GM19395 (cell line): ENCODE measurements at regions not wholly inside any gene's neighbourhood (a gene's known extent, or its start where the extent isn't known, plus 50 kb on each side); places are given as distances from the start of the nearest gene placed in this dataset.
"Not testable (repeated sequence)": the region's sequence is repeated elsewhere in the genome, so short reads cannot be mapped to it uniquely, and the experiment has no call there.

Experiments used
- ATAC-seq: cut with Tn5 transposase; IDR thresholded peaks from one replicate; pipeline ENCODE4 v1.9.1; 2021; ENCODE audit warnings: mild to moderate bottlenecking, moderate library complexity; ENCODE audit not compliant: unreplicated experiment

DNA sequence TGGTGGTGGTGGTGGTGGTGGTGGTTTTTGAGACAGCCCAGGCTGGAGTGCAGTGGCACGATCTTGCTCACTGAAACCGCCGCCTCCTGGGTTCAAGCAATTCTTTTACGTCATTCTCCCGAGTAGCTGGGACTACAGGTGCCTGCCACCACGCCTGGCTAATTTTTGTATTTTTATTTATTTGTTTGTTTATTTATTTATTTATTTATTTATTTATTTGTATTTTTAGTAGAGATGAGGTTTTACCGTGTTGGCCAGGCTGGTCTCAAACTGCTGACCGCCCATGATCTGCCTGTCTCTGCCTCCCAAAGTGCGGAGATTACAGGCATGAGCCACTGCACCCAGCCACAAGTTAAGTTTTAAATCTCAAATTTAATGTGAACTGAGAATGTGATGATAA lies 126.5 kb downstream of the PCDH18 start:
- not testable (repeated sequence) for ATAC-seq

DNA sequence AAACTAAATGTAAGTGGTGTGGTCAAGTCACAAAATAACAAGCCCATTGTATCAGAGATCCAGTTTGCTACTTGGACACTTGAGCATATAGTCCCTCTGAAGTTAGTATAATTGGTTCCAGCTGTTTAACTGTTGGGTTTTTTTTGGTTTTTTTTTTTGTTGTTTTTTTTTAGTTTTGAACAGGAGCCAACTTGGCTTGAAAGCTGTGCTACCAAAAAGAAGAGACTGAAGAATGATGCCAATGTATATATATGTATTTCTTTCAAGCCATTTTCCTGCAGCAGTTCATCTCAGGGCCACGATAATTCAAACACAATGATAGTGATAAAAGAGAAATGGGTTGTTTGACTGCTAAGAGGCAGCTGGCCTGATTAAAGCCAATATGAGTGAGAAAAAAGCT lies 138.3 kb downstream of the PCDH18 start:
- no peak for ATAC-seq

DNA sequence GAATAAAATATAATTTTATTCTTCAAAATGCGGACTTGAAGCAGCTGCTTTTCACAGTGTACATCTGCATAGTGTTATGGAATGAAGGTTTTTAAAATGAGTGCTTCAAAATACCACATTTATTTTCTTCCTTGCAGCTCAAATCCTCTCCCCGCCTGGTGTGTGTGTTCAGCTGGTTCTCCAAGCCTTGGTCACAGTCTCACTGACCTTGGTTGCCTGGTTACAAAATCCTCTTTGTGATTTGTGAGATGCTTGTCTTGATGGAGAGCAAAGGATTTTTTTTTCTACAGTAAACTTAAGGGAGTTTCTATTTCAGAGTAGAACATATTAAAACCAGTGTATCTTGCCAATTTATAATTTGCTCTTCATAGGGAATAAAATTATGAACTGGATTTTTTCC lies 139.2 kb downstream of the PCDH18 start:
- no peak for ATAC-seq

DNA sequence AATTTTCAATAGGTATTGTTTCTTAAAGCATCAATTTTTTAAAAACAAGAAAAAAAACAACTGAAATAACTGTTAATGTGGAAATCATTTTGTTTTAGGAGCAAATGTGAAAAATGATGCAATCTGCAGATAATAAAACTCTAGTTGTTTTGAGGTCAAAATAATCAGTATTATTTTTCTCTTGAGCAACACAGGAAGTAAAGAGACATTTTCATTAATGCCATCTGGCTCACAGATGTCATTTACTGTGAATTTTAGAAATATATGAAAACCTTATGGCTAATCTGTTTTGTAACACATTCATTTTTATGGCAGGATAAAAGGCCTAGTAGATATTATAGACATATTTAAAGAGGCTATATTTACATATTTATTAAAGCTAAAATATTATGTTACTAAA lies 141.6 kb downstream of the PCDH18 start:
- ATAC-seq, result no peak

DNA sequence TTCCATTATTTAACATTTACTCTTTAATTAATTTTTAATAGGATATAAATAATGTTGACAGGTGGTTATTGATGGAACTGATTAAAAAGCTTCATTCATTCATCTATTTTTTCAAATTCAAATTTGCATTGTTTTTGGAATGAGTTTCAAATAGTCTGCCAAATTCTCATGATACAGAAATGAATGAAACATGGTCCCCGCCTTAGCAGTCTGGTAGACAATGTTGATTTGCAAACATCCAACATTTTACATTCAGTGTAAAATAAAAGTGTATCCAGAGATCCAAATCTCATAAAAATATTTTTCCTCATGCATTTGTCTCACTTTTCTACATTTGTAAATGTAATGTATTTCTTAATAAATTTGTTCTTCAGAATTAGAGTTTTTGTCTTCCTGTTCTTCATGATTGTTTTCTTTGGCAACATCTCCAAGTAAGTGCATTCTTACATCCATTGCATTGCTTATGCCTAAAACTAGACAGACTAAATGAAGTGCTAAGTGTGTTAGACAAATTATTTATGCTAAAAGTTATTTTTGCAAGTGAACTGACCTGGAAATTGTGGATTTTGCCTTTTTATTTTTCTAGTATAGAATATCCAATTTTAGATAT lies 142.3 kb downstream of the PCDH18 start:
- no peak for ATAC-seq

DNA sequence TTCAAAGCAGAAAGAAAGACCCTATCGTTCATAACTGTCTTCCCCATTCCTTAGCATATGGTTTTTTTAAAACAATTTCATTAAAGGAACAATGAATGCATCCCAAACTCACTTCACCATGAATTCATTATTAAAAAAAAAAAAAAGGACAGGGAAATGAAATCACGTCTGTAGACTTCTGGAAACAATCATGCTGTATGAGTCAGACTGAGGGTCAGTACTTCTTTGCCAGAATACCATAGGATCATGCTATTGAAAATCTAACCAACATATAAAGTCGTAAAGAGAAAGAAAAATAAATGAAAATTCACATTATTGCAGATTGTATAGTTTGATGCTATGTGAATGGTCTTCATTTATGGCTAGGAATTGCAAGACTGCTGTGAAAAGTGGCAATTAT lies 144.4 kb downstream of the PCDH18 start:
- ATAC-seq, result no peak

DNA sequence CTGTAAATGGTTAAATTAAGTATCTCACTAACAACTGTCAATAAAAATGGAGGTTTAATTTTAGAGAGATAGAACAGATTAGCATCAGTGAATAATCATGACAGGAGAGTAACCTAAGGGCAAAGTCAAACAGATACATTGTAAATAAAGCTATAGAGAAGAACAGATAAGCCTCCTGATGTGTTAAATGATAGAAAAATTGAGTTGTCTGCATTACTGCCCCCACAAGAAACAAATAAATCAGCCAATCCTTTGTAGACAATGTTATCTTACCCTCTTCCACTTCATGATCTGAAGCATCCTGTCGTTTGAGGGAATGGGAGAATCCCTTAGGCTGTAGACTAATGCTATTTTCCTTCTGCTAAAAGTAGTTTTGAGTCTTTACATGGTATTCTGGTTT lies 147.8 kb downstream of the PCDH18 start:
- no peak for ATAC-seq

DNA sequence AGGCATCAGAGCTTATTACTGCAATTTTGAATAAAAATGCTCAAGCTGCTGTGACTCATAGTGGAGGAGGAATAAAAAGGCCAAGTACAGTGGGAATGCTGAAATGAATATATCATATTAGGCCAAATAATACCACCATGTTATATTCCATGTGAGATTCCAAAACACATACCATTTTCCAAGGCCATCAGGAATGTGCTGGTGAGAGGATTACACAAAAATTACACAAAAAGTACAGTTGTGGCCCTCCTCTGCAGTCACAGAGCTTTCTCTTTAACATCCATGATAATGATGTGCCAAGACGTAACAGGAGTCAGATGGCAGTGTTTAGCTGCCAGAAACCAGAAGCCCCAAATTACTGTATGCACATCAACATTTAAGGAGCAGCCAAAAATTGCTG lies 153.5 kb downstream of the PCDH18 start:
- ATAC-seq, result no peak

DNA sequence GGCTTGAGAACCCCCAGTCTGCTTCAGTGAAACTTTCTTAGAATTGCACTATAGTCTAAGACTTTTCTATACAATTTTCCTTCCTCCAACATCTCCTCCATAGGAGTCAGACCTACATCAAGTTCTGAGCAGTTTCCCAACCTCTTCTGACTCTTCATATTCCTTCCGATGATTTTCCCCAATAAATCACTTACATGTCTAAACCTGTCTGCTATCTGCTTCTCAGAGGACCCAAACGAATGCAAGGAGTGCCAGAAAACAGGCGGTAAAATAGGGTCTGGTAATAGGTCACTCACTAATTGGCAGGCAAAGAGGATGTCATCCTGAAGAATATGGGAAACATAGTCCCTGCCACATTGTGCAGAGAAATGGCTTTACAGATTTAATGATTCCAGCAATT lies 153.9 kb downstream of the PCDH18 start:
- no peak for ATAC-seq

DNA sequence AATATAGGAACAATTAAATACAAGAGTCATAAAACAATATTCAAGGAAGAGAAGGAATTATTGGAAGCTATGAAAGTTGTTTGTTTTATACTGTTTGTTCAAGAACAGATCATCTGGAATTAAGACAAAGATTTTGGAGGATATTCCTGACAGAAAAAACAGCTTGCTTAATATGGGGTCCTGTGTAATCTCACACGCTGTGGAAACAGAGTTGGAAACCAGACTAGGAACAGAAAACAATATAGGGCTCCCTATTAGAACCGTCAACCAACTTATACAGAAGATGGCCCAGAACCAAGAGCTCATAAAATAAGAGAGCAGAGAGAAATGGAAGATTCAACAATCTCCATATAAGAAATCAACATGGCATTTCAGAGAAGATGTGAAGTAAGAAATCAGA lies 156.0 kb downstream of the PCDH18 start:
- no peak for ATAC-seq

DNA sequence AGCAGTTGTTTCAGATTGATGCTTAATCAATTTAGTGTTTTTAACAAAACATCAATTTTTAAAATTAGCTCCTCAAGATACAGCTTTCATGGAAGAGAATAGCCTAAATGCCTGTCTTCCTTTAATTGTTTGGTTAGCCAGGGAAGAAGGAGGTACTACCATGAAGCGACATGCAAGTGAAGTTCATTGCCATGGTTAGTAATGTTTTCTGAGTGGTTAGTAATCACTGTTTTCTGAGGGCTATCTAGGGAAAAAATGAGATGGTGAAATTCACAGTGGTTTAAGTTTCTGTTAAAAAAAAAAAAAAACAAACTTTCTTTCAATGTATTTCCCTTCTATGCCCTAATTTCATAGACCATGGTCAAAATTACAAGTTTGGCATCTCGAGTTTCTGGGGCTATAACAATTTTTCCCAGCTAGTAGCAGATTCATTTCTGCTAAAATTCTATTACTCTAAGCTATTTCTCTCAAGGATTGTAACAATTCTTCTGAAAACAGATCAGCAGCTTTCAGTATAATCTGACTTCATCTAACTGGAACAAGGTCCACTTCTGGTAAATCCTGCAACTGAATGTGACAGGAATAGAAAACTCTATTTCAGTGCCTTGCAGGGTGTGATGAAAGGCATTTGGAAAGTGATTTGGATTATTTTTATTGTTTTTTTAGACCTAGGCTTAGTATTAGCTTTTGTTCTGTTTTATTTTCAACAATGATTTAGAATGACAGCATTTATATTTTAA lies 157.0 kb downstream of the PCDH18 start:
- ATAC-seq, result no peak

DNA sequence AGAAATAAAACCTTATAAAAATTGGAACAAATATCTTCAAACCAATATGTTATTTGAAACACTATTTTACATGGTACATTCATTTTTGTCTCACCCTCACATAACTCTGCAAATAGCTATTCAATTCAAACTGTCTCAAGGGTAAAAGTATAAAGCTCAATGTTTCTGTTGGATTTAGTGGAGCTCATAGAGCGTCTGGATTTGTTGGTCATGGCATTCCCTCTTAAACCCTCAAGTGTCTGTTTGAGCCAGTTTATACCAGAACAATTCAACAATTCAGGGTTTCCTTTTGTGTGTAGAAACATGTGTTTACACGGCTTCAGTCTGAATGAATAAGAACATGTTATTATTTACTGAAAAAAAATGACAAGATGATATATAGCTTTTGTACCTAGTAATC lies 161.6 kb downstream of the PCDH18 start:
- ATAC-seq, result no peak

DNA sequence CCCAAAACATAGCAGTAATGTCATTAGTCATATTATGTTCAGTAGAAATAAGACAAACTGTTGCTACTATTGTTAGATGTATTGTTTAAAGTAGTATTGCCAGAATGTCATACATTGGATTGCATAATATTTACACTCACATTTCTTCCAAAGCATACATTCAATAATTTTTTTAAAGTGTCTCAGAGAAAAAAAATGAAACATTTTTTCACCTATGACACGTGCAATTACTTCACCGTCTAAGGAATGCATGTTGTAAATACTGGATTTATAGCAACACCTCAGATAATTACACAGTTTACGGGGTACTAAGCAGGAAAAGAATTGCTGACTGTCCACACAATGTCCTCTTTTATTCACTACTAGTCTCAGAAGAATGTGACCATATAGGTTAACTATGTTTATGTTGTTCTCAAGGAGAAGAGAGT lies 162.1 kb downstream of the PCDH18 start:
- ATAC-seq, result no peak

DNA sequence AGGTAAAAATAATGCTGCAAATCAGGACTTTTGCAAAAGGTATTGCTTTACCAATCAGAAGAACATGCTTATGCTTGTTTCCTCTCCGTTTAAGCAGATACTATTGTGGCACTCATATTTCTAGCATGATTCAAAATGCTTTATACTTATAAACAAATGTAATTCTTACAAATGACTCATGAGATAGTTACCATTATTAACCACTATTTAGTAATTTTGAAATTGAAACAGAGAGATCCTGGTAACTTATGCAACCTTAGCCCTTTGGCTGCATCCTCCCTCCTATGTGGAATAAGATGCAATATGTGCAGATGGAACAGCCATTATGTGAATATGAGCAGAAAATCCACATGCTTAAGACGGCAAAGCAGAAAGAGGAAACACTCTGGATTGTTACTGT lies 164.7 kb downstream of the PCDH18 start:
- no peak for ATAC-seq

DNA sequence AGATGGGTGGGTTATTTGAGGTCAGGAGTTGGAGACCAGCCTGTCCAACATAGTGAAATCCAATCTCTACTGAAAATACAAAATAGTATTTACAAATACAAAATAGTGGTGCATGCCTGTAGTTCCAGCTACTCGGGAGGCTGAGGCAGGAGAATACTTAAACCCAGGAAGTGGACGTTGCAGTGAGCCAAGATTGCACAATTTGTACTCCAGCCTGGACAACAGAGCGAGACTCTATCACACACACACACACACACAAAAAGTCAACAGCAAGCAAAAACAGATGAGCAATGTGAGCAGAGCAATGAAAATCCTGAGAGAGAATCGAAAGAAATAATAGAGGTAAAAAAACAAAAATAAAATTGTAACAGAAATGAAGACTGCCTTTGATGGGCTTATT lies 168.8 kb downstream of the PCDH18 start:
- ATAC-seq, result no peak

DNA sequence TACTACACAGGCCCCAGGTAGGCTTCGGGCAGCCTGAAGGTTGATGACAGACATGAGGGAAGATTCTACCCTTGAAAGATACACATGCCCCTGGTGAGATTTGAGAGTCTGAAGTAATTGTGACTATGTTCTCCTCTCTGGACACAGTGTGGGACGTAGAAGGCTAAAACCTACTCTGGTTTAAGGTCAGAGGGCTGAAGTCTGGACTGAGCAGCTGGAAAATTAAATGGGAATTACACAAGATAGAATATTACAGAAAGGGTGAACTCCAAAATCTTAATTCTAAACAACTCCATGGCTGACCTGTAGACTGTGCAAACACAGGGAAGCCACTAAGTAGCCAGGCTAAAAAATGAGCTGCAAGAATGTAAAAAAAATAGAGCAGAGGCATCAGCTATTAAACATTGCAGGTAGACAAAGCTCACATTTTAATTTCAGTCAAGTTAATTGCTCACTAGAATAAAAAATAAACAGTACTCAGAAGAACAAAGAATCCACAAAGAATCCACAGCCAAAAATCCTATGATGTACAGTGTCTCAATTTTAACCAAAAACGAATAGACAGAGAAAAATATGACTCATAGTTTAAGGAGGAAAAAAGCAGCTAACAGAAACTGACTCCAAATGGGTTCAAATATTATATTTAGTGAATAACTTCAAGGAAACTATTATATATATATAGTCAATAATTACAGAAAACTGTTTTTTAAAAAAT lies 170.4 kb downstream of the PCDH18 start:
- no peak for ATAC-seq

DNA sequence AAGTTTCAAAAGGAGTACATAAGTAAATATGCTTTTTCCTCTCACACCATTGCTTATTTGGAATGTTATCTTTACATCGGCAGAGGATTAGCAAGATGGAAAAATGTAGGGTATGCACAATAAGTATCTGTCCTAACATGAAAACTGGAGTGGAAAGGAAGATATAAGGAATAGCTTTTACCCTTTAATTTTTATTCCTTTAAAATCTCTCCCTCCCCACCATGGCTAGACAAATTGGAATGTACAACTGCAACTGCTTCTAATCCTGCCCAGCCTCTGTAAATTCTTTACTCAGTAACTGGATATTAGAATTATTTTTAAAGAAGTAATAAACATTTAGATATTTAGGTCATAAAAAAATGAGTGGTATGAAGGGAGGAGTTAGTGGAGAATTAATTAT lies 171.5 kb downstream of the PCDH18 start:
- no peak for ATAC-seq

DNA sequence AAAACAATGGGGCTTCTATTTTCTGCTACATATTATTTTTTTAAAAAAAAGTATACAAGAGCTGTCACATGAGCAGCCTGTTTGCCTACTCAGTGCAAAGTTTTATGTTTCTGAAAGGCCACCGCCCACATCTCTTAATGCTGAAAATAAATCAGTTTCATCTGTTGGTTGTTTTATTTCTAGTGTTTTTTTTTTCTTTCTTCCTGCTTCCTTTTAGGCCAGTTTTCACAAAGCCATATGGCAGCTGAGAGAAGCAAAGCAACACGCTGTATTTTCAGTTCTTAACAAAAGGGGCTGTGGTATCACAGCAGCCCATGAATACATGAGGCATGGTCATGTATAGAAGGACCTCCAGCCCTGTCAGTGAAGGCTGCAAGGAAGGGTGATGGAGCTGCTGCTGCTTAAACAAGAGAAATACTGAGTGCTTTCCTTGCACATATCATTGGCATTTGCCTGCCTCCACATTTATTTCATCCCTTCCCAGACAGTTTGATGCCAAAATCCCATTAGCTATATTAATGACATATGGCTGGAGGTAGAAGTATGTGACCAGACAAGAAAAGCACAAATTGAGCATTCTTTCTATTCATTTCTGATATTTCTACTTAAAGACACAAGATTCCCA lies 172.5 kb downstream of the PCDH18 start:
- no peak for ATAC-seq

DNA sequence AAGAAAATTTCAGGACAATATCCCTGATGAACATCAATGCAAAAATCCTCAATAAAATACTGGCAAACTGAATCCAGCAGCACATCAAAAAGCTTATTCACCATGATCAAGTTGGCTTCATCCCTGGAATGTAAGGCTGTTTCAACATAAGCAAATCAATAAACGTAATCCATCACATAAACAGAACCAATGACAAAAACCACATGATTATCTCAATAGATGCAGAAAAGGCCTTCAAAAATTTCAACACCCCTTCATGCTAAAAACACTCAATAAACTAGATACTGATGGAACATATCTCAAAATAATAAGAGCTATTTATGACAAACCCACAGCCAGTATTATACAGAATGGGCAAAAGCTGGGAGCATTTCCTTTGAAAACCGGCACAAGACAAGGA lies 177.7 kb downstream of the PCDH18 start:
- not testable (repeated sequence) for ATAC-seq

DNA sequence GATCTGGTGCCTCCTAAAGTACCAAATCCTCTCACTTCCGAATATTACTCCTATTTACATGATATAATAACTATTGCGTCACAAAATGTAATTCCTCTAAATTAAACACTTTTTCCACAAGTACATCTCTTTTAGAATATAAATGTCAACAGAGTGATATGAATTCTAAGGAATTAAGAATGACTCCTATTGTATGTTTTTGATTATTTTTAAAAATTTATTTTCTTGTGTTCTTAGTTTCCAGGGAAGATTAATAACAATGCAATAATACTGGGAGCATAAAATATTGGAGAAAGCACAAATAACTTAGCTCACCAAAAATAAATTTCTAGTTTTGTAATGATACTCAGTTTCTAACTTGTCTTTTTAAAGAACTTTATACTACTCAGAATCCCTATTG lies 184.9 kb downstream of the PCDH18 start:
- no peak for ATAC-seq

DNA sequence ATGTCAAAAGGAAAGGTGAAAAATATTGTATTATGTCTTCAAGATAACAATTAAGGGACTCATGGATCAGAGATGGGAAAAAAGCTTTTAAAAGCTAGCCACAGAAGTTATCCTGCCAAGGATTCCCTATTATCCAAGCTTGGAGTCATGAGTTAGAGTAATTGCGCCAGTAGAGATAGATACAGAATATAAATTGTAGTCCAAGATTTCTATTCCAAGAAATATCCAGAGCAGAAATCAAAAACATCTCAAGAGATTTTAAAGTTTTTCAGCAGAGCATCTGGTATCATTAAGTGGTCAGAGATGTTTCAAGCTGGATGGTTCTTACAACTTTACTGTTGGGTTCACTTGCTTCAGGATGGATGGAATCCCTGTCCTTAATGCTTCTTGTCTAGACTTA lies 186.7 kb downstream of the PCDH18 start:
- no peak for ATAC-seq

DNA sequence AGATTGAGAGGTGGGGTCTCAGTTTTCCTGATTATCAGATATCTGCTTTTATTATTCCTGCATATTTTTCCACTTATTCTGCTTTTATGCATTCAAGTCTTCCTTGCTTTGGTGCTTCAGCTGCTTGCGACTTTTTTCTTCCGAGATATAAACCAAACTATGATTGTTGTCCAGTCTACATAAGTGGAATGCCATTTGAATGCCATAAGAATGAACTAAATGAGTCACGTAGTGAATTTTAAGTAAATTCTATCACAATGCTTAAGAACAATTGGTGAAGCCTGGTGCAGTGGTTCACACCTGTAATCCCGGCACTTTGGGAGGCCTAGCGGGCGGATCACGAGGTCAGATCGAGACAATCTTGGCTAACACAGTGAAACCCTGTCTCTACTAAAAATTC lies 189.1 kb downstream of the PCDH18 start:
- ATAC-seq, result no peak
